HG02759 (cell line): ENCODE measurements at regions not wholly inside any gene's neighbourhood (a gene's known extent, or its start where the extent isn't known, plus 50 kb on each side); places are given as distances from the start of the nearest gene placed in this dataset.
"Not testable (repeated sequence)": the region's sequence is repeated elsewhere in the genome, so short reads cannot be mapped to it uniquely, and the experiment has no call there.

Experiments used
- ATAC-seq: cut with Tn5 transposase; IDR thresholded peaks from one replicate; pipeline ENCODE4 v1.9.1; 2021; ENCODE audit warnings: mild to moderate bottlenecking, moderate library complexity; ENCODE audit not compliant: unreplicated experiment

GRCh38 chr10:55943403-55943802, 417.7 kb downstream of the ZWINT start:
- no peak for ATAC-seq

- no peak for ATAC-seq
Observed at GRCh38 chr10:55929291-55929690, 431.8 kb downstream of the ZWINT start.

- ATAC-seq, result not testable (repeated sequence)
Observed at GRCh38 chr10:55899472-55900147, 461.4 kb downstream of the ZWINT start.

- ATAC-seq, result no peak
Observed at GRCh38 chr10:55897490-55897921, 463.6 kb downstream of the ZWINT start.

- ATAC-seq, result no peak
Observed at GRCh38 chr10:55892276-55892675, 468.8 kb downstream of the ZWINT start.

- ATAC-seq, result no peak
Observed at GRCh38 chr10:55881588-55881987, 479.5 kb downstream of the ZWINT start.

GRCh38 chr10:55873485-55873884, 487.6 kb downstream of the ZWINT start:
- no peak for ATAC-seq

GRCh38 chr10:55870186-55870585, 490.9 kb downstream of the ZWINT start:
- no peak for ATAC-seq

GRCh38 chr10:55867848-55868247, 493.2 kb downstream of the ZWINT start:
- no peak for ATAC-seq

- no peak for ATAC-seq
Observed at GRCh38 chr10:55858730-55859129, 502.3 kb downstream of the ZWINT start.

- no peak for ATAC-seq
Observed at GRCh38 chr10:55852900-55853299, 508.2 kb downstream of the ZWINT start.

- ATAC-seq, result no peak
Observed at GRCh38 chr10:55837273-55837672, 523.8 kb downstream of the ZWINT start.

- no peak for ATAC-seq
Observed at GRCh38 chr10:55822096-55822495, 539.0 kb downstream of the ZWINT start.

GRCh38 chr10:55820478-55820877, 540.6 kb downstream of the ZWINT start:
- ATAC-seq, result no peak

GRCh38 chr10:55820071-55820470, 541.0 kb downstream of the ZWINT start:
- no peak for ATAC-seq

- no peak for ATAC-seq
Observed at GRCh38 chr10:55813451-55814170, 547.4 kb downstream of the ZWINT start.

- ATAC-seq, result no peak
Observed at GRCh38 chr10:55803055-55803454, 558.0 kb downstream of the ZWINT start.

- ATAC-seq, result no peak
Observed at GRCh38 chr10:55801353-55801661, 559.8 kb downstream of the ZWINT start.

GRCh38 chr10:55800602-55801352, 560.3 kb downstream of the ZWINT start:
- ATAC-seq, result no peak

- no peak for ATAC-seq
Observed at GRCh38 chr10:55793024-55793423, 568.0 kb downstream of the ZWINT start.

- not testable (repeated sequence) for ATAC-seq
Observed at GRCh38 chr10:55790276-55790675, 570.8 kb downstream of the ZWINT start.

- no peak for ATAC-seq
Observed at GRCh38 chr10:55786461-55787050, 574.5 kb downstream of the ZWINT start.
